ENCODE measurements at regions not wholly inside any gene's neighbourhood (a gene's known extent, or its start where the extent isn't known, plus 50 kb on each side); places are given as distances from the start of the nearest gene placed in this dataset.

DNA sequence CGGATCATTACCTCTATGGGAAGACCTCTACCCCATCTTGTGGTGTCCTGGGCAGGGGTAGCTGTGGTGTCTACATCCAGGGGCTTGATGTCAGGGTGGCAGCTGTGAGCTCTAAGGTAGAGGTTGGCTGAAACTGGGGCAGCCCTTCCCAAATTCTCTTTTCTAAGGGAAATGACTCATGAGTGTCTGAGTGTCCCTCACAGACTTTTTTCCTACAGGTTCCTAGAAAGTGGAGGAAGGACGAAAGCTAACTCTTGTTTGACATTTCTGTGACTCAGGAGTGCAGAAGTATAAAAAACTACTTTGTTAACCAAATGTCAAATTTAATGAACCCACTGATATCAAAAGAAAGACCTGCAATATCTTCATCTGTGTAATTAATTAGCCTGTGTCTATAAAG is 481.5 kb downstream of the PDCD6IP start:
- TF ChIP-seq CTCF (IDR thresholded peaks at IDR 0.05; ENCODE audit: low read depth, low read length) (no peak), EZH2phosphoT487 (IDR thresholded peaks at IDR 0.05; ENCODE audit: low read depth) (no peak)
